Lower leg skin (tissue), 4 donors: ENCODE measurements at regions not wholly inside any gene's neighbourhood (a gene's known extent, or its start where the extent isn't known, plus 50 kb on each side); places are given as distances from the start of the nearest gene placed in this dataset.
"Not testable (repeated sequence)": the region's sequence is repeated elsewhere in the genome, so short reads cannot be mapped to it uniquely, and the experiment has no call there.

ENCODE experiments used
- DNase-seq, 2 donors: peaks; one replicate each; pipeline ENCODE4 v3.0.0-alpha.2; 2019; ENCODE audit warnings: low spot score in 2 of 2
- H3K4me3 ChIP-seq: fragments of 200-600 bp; sonication (generic); 2 replicates; pipeline ENCODE4 v1.5.1; 2017; ENCODE audit warnings: mild to moderate bottlenecking, low read depth; ENCODE audit not compliant: poor library complexity, severe bottlenecking
- POLR2A ChIP-seq, 2 donors: fragments of 450-650 bp; IDR thresholded peaks; one replicate each; pipeline ENCODE4 v1.6.1; 2016 to 2017; ENCODE audit warnings: antibody characterized with exemption in 2 of 2, mild to moderate bottlenecking in 1 of 2, moderate library complexity in 1 of 2
- WGBS, 2 donors: methylation state at CpG; one replicate each; pipeline ENCODE4 v1.1.5; 2018; 5-methylcytosine and 5-hydroxymethylcytosine counted together
- intact Hi-C: fragments of 100-400 bp; cut with DNase I; formaldehyde crosslinking; loops from one replicate; pipeline ENCODE4 v1.15.0; 2023; ENCODE audit warnings: low total_unique reads
- TF ChIP-seq, protein P1 (sequence below), 3 donors: fragments of 450-650 bp; IDR thresholded peaks; one replicate each; pipeline ENCODE4 v1.5.1; 2016; ENCODE audit warnings: antibody characterized with exemption in 3 of 3, mild to moderate bottlenecking in 3 of 3, moderate library complexity in 2 of 3

DNA sequence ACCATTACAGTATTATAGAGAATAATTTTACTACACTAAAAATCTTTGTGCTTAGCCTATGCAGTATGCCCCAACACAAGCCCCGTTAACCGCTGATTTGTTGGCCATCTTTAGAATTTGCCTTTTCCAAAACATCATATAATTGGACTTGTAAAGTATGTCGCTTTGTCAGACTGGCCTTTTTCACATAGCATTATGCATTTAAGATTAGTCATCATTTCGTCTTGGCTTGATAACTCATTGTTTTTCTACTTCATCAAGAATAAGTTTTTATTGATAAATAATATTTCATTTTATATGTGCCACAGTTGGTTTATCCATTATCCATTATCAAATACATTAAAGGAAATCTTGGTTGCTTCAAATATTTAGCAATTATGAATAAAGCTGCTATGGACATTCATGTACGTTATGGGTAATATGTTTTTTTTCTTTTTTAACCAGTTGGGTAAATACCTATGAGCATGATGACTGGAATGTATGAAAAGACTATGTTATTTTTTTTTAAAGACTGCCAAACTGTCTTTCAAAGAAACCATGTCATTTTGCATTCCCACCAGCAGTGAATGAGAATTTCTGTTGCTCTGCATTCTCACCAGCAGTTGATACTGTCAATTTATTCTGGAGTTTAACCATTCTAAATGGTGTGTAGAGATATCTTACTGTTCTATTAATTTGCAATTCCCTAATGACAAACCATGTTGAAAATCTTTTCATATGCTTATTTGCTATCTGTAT is 273.1 kb upstream of the KCND2 start:
- whole genome bisulfite sequencing, 2 donors = 87 to 90% methylated on average over 5 of the region's 5 CpGs
- intact Hi-C loops = no loop called here
- no peak overlapping the region for H3K4me3 ChIP-seq
- DNase-seq = no peak
- TF ChIP-seq POLR2A (IDR thresholded peaks at IDR 0.05) = no peak
- TF ChIP-seq, protein P1, sequence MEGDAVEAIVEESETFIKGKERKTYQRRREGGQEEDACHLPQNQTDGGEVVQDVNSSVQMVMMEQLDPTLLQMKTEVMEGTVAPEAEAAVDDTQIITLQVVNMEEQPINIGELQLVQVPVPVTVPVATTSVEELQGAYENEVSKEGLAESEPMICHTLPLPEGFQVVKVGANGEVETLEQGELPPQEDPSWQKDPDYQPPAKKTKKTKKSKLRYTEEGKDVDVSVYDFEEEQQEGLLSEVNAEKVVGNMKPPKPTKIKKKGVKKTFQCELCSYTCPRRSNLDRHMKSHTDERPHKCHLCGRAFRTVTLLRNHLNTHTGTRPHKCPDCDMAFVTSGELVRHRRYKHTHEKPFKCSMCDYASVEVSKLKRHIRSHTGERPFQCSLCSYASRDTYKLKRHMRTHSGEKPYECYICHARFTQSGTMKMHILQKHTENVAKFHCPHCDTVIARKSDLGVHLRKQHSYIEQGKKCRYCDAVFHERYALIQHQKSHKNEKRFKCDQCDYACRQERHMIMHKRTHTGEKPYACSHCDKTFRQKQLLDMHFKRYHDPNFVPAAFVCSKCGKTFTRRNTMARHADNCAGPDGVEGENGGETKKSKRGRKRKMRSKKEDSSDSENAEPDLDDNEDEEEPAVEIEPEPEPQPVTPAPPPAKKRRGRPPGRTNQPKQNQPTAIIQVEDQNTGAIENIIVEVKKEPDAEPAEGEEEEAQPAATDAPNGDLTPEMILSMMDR (IDR thresholded peaks at IDR 0.05) = no peak

DNA sequence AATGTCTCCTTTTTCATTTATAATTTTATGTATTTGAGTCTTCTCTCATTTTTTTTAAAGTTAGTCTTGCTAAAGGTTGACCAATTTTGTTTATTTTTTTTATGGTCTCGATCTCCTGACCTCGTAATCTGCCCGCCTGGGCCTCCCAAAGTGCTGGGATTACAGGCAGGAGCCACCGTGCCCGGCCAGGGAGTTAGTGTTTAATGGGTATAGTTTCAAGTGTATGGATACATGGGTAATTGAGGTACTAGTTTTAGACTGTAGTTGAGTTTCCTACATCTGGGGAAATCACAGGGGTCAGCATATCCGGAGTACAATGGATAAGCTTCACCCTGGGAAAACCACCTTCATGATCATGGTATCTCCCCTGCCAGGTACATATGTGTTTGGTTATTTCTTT is 267.3 kb upstream of the KCND2 start:
- intact Hi-C loops = no loop called here
- TF ChIP-seq, protein P1 (IDR thresholded peaks at IDR 0.05) = no peak
- TF ChIP-seq POLR2A (IDR thresholded peaks at IDR 0.05) = no peak
- DNase-seq = no peak
- no peak overlapping the region for H3K4me3 ChIP-seq
- WGBS, 2 donors = 85 to 90% methylated on average over 6 of the region's 6 CpGs

GRCh38 chr7:120014301-120014700 is 258.7 kb upstream of the KCND2 start:
- H3K4me3 ChIP-seq, DNase-seq, intact Hi-C loops: not testable (repeated sequence)
- 81 to 85% methylated on average over 5 of the region's 5 CpGs for WGBS, 2 donors

- no peak for DNase-seq
- intact Hi-C loops = no loop called here
- TF ChIP-seq POLR2A (IDR thresholded peaks at IDR 0.05) = no peak
- TF ChIP-seq, protein P1 (IDR thresholded peaks at IDR 0.05) = no peak
- no peak overlapping the region for H3K4me3 ChIP-seq
- 57 to 58% methylated on average over 4 of the region's 4 CpGs for WGBS, 2 donors
Measured at GRCh38 chr7:120014925-120015465, 258.0 kb upstream of the KCND2 start.

GRCh38 chr7:120021085-120021484 is 251.9 kb upstream of the KCND2 start:
- DNase-seq = no peak
- no peak overlapping the region for H3K4me3 ChIP-seq
- WGBS, 2 donors = 84 to 85% methylated on average over 1 of the region's 1 CpG
- TF ChIP-seq POLR2A (IDR thresholded peaks at IDR 0.05) = no peak
- intact Hi-C loops = no loop called here

DNA sequence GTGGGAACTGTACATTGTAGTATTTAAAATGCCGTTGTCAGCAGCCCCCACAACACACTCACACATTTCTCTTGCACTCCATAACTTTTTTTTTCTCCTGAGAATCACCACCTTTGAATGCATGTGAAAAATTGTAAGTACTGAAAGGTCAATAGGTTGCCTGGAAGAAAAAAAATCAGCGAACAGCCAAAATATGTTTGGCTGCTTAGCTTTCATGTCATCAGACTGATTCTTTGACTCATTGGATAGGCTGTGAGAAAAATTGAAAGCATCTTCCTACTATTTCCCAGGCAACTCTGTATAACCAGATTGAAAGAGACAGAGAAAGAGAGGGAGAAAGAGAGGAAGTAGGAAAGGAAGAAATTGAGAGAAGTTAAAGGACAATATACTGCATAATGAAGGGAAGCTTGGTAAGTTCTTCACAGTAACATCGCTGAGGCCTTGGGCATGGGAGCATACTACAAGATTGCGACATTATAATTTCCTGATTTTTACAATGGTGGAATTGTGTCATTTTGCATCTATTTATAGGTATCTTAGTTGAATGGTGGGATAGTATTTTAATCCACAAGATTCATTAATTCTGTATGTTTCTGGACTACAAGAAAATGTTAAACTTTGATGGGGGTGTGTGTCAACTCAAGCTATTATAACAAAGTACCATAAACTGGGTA is 249.3 kb upstream of the KCND2 start:
- no peak for TF ChIP-seq POLR2A (IDR thresholded peaks at IDR 0.05)
- TF ChIP-seq, protein P1 (IDR thresholded peaks at IDR 0.05) = no peak
- no peak overlapping the region for H3K4me3 ChIP-seq
- 70 to 73% methylated on average over 4 of the region's 4 CpGs for WGBS, 2 donors
- intact Hi-C loops = no loop called here
- no peak for DNase-seq
